ENCODE measurements at regions not wholly inside any gene's neighbourhood (a gene's known extent, or its start where the extent isn't known, plus 50 kb on each side); places are given as distances from the start of the nearest gene placed in this dataset.

DNA sequence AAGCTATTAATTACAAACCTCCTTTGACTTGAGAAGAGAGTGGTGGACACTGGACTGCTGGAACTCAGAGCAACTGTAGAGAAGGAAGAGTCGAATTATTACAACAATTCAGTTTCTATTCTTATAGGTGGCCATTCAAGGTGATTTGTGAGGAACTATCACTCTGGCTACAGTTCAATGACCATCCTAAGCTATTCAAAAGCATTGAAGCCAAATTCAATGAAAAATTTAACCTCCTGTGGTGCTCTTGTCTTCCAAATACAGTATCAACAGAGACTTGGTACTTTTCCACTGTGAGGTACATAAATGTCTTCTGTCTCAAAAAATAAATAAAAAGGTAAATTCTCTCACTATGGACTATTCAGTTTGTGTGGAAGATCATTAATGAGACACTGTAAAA lies 513.3 kb upstream of the SEMA6D start:
- no peak for TF ChIP-seq TEAD4 (IDR thresholded peaks at IDR 0.05)
- TF ChIP-seq, protein P1, sequence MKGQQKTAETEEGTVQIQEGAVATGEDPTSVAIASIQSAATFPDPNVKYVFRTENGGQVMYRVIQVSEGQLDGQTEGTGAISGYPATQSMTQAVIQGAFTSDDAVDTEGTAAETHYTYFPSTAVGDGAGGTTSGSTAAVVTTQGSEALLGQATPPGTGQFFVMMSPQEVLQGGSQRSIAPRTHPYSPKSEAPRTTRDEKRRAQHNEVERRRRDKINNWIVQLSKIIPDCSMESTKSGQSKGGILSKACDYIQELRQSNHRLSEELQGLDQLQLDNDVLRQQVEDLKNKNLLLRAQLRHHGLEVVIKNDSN (IDR thresholded peaks at IDR 0.05) = no peak
